ENCODE measurements at regions not wholly inside any gene's neighbourhood (a gene's known extent, or its start where the extent isn't known, plus 50 kb on each side); places are given as distances from the start of the nearest gene placed in this dataset.

GRCh38 chr13:53144826-53145225 is 116.2 kb downstream of the OLFM4 start:
- TF ChIP-seq CTCF (conservative IDR thresholded peaks at IDR 0.05; ENCODE audit: low read depth, low read length) = no peak
- no peak for TF ChIP-seq EZH2 (IDR thresholded peaks at IDR 0.05; ENCODE audit: borderline replicate concordance, low read depth, low read length, poor library complexity, severe bottlenecking)

Data from A673 (cell line).